ENCODE measurements at regions not wholly inside any gene's neighbourhood (a gene's known extent, or its start where the extent isn't known, plus 50 kb on each side); places are given as distances from the start of the nearest gene placed in this dataset.

DNA sequence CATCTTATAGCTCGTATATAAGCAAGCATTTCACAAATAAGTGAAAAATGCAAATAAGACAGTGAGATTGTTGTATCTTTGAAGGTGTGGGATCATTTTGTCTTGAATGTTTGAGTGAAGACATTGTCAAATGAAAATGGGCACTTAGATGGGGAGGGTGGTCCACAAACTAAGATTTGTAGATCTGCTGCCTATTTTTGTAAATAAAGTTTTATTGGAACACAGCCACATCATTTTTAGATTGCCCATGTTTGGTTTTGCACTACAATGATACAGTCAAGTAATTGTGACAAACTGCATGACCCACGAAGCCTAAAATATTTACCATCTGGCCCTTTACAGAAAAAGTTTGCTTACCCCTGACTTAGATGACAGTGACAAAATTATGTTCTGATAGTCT is 156.7 kb downstream of the PAH start:
- WGBS, 2 experiments (ENCODE audit: extremely low coverage in 2 of 2, insufficient read length in 1 of 2), result no CpG with 5 or more reads among the region's 2 CpGs
- intact Hi-C loops (cut with micrococcal nuclease) (loop anchor here (10.0 kb wide), 1 partner anchor 986 kb away; no protein-coding TSS in a partner anchor), in situ Hi-C loops (cut with MboI; ENCODE audit: low sequenced_read_pairs) (no loop called here), dilution Hi-C loops (cut with HindIII; ENCODE audit: low sequenced_read_pairs, unreplicated experiment) (no loop called here)
- no TSS peak for BruUV-seq (replicated peaks)
- Histone ChIP-seq H2BK120ac (ENCODE audit: low read depth, low read length) (no peak overlapping the region), H2BK20ac (ENCODE audit: low read depth, low read length) (no peak overlapping the region), H3K14ac (replicated peaks; ENCODE audit: low read depth, low read length) (no peak overlapping the region), H2AK9ac (replicated peaks; ENCODE audit: low read depth, low read length, poor library complexity) (no peak overlapping the region), H3K4ac (ENCODE audit: low read depth, low read length) (no peak overlapping the region), H3K4me3 (ENCODE audit: insufficient read depth, low read depth, low read length) (no peak overlapping the region), H3K9me1 (ENCODE audit: insufficient read depth, low read length) (no peaks in the 10 kb centered on the region), H4K5ac (ENCODE audit: low read depth, low read length) (no peak overlapping the region), H3K4me2 (ENCODE audit: low read depth, low read length) (no peak overlapping the region), H4K20me1 (ENCODE audit: insufficient read depth, low read length) (no peaks in the 10 kb centered on the region), H3K9ac (ENCODE audit: low read depth, low read length) (no peak overlapping the region), H3K9me3 (ENCODE audit: control insufficient read depth, insufficient read depth, low read length) (no peaks in the 10 kb centered on the region), H2AK5ac (ENCODE audit: low read depth, low read length) (no peak overlapping the region), H4K91ac (ENCODE audit: insufficient read depth, low read depth, low read length) (no peak overlapping the region), H2AFZ (replicated peaks; ENCODE audit: low read length, poor library complexity) (no peak overlapping the region), H3K4me1 (ENCODE audit: control insufficient read depth, insufficient read depth, low read length) (no peaks in the 10 kb centered on the region), H3K27ac (ENCODE audit: insufficient read depth, low read length) (no peak overlapping the region), H2BK15ac (ENCODE audit: low read depth, low read length) (no peak overlapping the region), H3K56ac (ENCODE audit: extremely low read depth, insufficient read depth, low read length) (no peak overlapping the region), H3K79me1 (ENCODE audit: low read depth in 1 of 2, low read length in 2 of 2) (no peaks in the 10 kb centered on the region), H3K18ac (ENCODE audit: low read depth, low read length) (no peak overlapping the region), H3K27me3 (ENCODE audit: control insufficient read depth, insufficient read depth, low read length) (no peaks in the 10 kb centered on the region), H3K23ac (ENCODE audit: low read depth, low read length) (no peak overlapping the region), H4K8ac (ENCODE audit: low read depth in 2 of 2, low read length in 2 of 2) (no peak overlapping the region), H3K36me3 (ENCODE audit: control insufficient read depth, insufficient read depth, low read length) (no peaks in the 10 kb centered on the region), H2BK5ac (ENCODE audit: low read depth, low read length, poor library complexity, severe bottlenecking) (no peak overlapping the region)
- no peak for DNase-seq
- TF ChIP-seq CEBPB (IDR thresholded peaks at IDR 0.05; ENCODE audit: low read depth, low read length), result no peak
- TF ChIP-seq NFE2L2 (IDR thresholded peaks at IDR 0.05; ENCODE audit: low read depth, low read length), result no peak
- no peak for TF ChIP-seq RAD21 (IDR thresholded peaks at IDR 0.05; ENCODE audit: low read length)
- TF ChIP-seq, protein P1, sequence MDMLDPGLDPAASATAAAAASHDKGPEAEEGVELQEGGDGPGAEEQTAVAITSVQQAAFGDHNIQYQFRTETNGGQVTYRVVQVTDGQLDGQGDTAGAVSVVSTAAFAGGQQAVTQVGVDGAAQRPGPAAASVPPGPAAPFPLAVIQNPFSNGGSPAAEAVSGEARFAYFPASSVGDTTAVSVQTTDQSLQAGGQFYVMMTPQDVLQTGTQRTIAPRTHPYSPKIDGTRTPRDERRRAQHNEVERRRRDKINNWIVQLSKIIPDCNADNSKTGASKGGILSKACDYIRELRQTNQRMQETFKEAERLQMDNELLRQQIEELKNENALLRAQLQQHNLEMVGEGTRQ (IDR thresholded peaks at IDR 0.05; ENCODE audit: low read depth, low read length), result no peak
- no peak for TF ChIP-seq RCOR1 (IDR thresholded peaks at IDR 0.05; ENCODE audit: insufficient replicate concordance, low read length)
- no peak for TF ChIP-seq SMC3 (IDR thresholded peaks at IDR 0.05; ENCODE audit: low read depth, low read length)
- TF ChIP-seq MAZ (IDR thresholded peaks at IDR 0.05; ENCODE audit: borderline replicate concordance, low read depth, low read length), result no peak
- TF ChIP-seq RFX5 (IDR thresholded peaks at IDR 0.05; ENCODE audit: low read depth, low read length), result no peak
- TF ChIP-seq, protein P2, sequence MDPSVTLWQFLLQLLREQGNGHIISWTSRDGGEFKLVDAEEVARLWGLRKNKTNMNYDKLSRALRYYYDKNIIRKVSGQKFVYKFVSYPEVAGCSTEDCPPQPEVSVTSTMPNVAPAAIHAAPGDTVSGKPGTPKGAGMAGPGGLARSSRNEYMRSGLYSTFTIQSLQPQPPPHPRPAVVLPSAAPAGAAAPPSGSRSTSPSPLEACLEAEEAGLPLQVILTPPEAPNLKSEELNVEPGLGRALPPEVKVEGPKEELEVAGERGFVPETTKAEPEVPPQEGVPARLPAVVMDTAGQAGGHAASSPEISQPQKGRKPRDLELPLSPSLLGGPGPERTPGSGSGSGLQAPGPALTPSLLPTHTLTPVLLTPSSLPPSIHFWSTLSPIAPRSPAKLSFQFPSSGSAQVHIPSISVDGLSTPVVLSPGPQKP (IDR thresholded peaks at IDR 0.05; ENCODE audit: borderline replicate concordance, low read depth, low read length), result no peak
- no peak for TF ChIP-seq CHD1 (IDR thresholded peaks at IDR 0.05; ENCODE audit: low read depth, low read length)
- TF ChIP-seq MXI1 (IDR thresholded peaks at IDR 0.05; ENCODE audit: borderline replicate concordance, low read depth, low read length), result no peak
- TF ChIP-seq MAFK (IDR thresholded peaks at IDR 0.05; ENCODE audit: low read depth, low read length), result no peak
- TF ChIP-seq, protein P3, sequence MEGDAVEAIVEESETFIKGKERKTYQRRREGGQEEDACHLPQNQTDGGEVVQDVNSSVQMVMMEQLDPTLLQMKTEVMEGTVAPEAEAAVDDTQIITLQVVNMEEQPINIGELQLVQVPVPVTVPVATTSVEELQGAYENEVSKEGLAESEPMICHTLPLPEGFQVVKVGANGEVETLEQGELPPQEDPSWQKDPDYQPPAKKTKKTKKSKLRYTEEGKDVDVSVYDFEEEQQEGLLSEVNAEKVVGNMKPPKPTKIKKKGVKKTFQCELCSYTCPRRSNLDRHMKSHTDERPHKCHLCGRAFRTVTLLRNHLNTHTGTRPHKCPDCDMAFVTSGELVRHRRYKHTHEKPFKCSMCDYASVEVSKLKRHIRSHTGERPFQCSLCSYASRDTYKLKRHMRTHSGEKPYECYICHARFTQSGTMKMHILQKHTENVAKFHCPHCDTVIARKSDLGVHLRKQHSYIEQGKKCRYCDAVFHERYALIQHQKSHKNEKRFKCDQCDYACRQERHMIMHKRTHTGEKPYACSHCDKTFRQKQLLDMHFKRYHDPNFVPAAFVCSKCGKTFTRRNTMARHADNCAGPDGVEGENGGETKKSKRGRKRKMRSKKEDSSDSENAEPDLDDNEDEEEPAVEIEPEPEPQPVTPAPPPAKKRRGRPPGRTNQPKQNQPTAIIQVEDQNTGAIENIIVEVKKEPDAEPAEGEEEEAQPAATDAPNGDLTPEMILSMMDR (conservative IDR thresholded peaks at IDR 0.05; ENCODE audit: low read depth, low read length), result no peak
- TF ChIP-seq POLR2A (IDR thresholded peaks at IDR 0.05; ENCODE audit: low read depth, low read length), result no peak
- no peak for TF ChIP-seq FOS (IDR thresholded peaks at IDR 0.05; ENCODE audit: low read depth, low read length)
- no peak for TF ChIP-seq BHLHE40 (IDR thresholded peaks at IDR 0.05; ENCODE audit: low read depth, low read length)
- POLR2A ChIA-PET (ENCODE audit: unreplicated experiment), result no interaction called here
- CTCF ChIA-PET, result interaction anchor here (0.8 kb wide), 1 partner anchor 9 kb away, joined by 3 read pairs; no protein-coding TSS in a partner anchor
- ATAC-seq (ENCODE audit: low read depth), result no peak
